GM21576 (cell line): ENCODE measurements at regions not wholly inside any gene's neighbourhood (a gene's known extent, or its start where the extent isn't known, plus 50 kb on each side); places are given as distances from the start of the nearest gene placed in this dataset.
"Not testable (repeated sequence)": the region's sequence is repeated elsewhere in the genome, so short reads cannot be mapped to it uniquely, and the experiment has no call there.

Experiments
- ATAC-seq: cut with Tn5 transposase; IDR thresholded peaks from one replicate; pipeline ENCODE4 v1.9.1; 2021; ENCODE audit warnings: mild to moderate bottlenecking, moderate library complexity; ENCODE audit not compliant: unreplicated experiment

GRCh38 chr6:167748458-167749379, 78.0 kb upstream of the AFDN start:
- ATAC-seq = no peak

DNA sequence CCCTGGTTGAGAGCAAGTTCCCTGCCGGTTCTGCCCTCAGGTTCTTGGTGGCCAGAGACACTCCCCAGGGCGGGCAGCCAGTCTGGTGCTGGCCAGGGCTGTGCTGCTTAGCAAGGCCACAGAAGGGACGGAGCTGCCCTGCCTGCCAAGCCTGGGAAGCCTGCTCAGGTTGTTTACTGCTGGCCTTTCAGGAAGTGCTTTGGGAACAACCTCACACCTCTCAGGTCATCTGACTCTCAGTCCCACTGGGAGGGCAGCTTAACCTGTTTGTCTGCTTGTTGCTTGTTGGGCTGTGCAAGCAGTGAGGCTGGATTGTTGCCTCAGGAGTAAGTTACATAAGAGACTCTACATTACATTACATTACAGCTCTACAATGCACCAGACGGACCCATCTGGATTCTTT, 75.8 kb upstream of the AFDN start:
- ATAC-seq = no peak

GRCh38 chr6:167751579-167752115, 75.1 kb upstream of the AFDN start:
- ATAC-seq = no peak

- not testable (repeated sequence) for ATAC-seq
Measured at GRCh38 chr6:167753281-167753680, 73.4 kb upstream of the AFDN start.

- ATAC-seq = no peak
Measured at GRCh38 chr6:167754691-167755090, 72.0 kb upstream of the AFDN start.

DNA sequence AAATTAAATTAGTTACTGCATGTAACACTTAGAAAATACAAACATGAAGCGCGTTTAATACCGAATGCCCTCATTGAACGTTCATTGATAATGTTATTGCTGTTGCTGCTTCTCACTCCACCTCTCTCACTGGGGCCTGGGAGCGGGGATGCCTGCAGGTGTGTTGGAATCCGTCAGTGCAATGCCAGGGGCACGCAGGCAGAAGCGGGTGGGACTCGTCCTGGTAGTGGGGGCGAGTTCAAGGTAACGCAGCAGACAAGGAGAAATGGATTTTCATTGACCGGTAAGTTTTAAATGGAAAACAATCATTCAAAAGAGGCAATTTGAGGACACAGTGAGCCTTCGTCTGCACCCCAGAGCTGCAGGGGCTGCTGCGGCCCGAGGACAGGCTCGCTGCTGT, 71.2 kb upstream of the AFDN start:
- no peak for ATAC-seq

- ATAC-seq = no peak
Measured at GRCh38 chr6:167756597-167756996, 70.1 kb upstream of the AFDN start.

DNA sequence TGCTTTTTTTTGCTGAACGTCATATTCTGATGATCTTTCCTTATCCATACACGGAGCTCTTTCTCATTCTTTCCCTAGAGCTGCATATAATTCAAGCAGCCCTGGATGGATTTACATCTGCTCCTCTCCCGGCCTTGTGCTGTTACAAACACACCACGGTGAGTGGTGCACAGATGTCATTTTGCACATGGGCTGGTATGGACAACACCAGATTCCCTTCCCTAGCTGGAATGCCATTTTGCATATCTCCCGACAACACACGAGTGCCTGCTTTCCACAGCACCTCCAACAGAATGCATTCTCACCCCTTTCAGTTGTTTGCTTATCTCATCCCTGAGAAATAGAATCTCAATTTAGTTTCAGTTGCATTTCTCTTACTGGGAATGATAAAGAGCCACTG, 69.5 kb upstream of the AFDN start:
- ATAC-seq = no peak

DNA sequence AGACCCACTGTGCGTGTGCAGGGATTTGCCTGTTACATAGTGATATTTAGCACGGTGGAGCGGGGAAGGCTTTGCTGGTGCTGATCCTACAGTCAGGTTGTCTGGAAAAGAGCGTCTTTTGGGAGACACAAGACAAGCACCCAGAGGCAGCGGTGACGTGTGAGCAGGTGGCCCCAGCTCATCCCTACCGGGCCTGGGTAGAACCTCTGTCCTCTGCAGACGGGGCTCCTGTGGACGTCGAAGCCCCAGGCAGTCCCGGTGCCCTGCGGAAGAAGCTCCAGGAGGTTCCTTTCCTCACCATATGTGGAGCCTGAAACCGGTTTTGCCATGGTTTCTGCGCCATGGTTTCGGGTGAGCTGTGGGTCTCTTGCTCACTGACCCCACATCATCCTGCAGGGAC, 68.9 kb upstream of the AFDN start:
- ATAC-seq = no peak

DNA sequence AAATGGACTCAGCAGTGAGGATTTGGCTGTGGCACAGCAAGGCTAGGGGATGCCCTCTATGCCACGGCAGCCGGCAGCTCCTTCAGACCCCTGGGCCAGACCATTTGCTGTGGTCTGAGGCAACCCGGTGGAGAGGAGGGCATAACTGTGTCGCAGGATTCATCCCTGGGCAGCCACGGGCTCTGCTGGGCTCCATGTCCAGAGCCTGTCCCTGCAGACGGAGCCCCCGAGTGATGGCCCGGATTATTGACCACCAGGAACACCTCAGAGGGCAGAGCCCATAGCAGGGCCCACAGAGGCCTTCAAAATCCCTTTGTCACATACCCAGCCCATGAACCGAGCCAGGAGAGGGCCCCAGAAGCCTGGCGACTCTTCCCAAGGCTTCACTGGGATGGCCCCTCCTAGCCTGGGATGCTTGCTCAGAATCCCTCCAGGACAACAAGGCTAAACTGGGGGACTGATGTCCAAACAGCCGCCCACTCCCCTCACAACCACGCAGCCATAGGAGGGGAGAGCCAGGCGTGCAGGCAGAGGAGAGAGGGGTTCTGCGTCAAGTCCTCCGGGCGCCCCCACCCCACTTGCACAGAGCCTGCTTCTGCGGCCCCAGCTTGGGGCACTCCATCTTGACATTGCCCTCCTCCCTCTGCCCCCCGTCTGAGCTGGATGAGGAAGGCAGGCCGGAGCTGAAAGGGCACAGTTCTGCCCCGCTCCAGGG, 68.2 kb upstream of the AFDN start:
- ATAC-seq = no peak

- ATAC-seq = no peak
Measured at GRCh38 chr6:167759206-167759605, 67.5 kb upstream of the AFDN start.

DNA sequence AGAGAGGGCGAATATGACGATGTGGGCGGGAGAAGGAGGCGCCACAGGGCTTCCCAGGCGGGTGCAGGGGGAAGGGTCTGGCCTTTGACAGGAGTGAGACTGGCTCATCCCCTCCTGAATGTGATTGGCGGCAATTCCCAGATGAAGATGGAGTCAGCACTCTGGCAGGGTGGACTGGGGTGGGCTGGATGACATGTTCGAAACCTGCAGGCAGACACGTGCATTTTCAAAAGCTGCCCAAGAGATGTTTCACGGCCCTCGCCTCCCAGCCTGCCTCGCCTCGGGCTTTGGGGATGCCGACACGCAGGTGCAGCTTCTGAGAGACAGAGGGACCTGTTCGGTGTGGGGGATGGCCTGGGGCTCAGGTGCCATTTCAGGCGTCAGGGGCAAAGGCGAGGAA, 66.8 kb upstream of the AFDN start:
- no peak for ATAC-seq

GRCh38 chr6:167760979-167761793, 65.5 kb upstream of the AFDN start:
- no peak for ATAC-seq

- no peak for ATAC-seq
Measured at GRCh38 chr6:167761794-167762258, 64.9 kb upstream of the AFDN start.

- ATAC-seq = no peak
Measured at GRCh38 chr6:167762259-167762962, 64.3 kb upstream of the AFDN start.

DNA sequence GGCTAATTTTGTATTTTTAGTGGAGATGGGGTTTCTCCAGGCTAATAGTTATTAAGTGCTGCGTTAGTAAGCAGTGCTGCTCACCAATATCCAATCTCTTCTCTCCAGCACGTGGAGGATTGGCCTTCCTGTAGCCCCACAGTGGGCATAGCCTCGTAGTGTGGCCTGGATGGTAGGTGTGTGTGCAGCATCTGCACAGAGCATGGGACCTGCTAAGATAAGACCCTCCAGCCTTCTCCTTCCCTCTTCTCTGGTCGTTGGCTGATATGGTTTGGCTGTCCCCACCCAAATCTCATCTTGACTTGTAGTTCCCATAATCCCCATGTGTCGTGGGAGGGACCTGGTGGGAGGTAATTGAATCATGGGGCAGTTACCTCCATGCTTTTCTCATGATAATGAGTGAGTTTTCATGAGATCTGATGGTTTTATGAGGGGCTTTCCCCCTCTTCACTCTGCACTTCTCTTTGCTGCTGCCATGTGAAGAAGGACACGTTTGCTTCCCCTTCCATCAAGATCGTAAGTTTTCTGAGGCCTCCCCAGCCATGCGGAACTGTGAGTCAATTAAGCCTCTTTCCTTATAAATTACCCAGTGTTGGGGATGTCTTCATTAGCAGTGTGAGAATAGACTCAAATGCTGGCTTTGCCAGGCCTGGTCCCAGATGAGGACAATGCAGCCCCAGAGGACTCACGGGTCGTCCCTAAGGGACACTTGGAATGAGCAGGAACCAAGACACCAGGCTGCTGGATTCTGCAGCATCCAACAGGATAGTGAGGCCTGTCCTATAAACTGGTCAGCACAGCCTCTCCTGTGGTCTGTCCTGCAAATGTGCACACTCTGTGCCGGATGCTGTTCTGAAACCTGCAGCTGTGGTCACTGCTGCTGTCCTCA, 63.4 kb upstream of the AFDN start:
- ATAC-seq = no peak

- ATAC-seq = no peak
Measured at GRCh38 chr6:167764215-167764614, 62.5 kb upstream of the AFDN start.

DNA sequence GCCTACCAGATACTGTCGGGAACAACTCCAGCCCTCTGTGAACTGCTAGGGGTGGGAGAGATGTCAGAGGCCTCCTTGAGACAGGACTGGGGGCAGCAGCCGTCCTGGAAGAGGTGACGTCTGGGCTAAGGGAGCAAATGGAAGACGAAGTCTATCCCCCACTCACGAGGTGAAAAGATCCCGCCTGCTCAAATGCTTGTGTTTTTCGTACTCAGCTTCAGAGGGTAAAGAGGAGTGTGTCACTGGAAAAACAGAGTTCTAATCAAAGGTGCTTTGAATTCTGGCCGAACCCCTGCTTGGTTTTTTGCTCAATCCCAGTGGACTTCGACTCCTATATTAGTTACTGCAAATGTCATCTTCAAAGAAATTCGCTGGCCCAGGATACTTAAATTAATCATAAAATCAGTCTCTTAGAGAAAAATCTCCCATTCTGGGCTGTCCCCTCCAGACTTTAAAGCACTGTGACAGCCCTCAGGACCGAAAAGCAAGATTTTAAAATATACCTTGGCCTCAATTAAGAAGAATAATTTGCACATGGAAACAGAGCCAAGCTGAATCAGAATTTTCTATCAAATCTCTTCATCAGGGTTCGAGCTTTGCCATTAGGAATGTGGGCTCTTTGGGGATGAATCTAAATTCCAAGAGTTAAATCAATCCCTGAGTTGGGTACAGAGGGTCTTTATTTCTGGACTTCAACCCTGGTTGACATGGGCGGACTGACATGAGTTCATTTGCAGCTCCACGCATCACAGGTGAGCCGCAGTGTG, 61.8 kb upstream of the AFDN start:
- no peak for ATAC-seq
